GM23338 (cell line): ENCODE measurements at regions not wholly inside any gene's neighbourhood (a gene's known extent, or its start where the extent isn't known, plus 50 kb on each side); places are given as distances from the start of the nearest gene placed in this dataset.

Source experiments
- ATAC-seq: fragments of 200-7000 bp; cut with Tn5 transposase; 3 replicates; pipeline ENCODE4 v1.9.1; 2020
- DNase-seq: peaks from one replicate; pipeline ENCODE4 v3.0.0-alpha.2; 2015; ENCODE audit warnings: low spot score
- H2AFZ ChIP-seq: fragments of 200-600 bp; sonication (generic); 2 replicates; pipeline ENCODE4 v1.8.0; 2016; ENCODE audit warnings: antibody characterized with exemption, mild to moderate bottlenecking, moderate library complexity
- H3F3A ChIP-seq: fragments of 200-600 bp; sonication (generic); replicated peaks from 2 replicates; pipeline ENCODE4 v1.8.0; 2017; ENCODE audit warnings: antibody characterized with exemption, mixed run types, low read depth
- H3K27ac ChIP-seq: fragments of 200-600 bp; sonication (generic); 2 replicates; pipeline ENCODE4 v1.6.1; 2016; ENCODE audit warnings: low read depth
- H3K27me3 ChIP-seq: fragments of 200-600 bp; sonication (generic); 2 replicates; pipeline ENCODE4 v1.8.0; 2016; ENCODE audit warnings: mild to moderate bottlenecking, mixed run types, moderate library complexity; ENCODE audit not compliant: insufficient read depth
- H3K36me3 ChIP-seq: fragments of 200-600 bp; sonication (generic); 2 replicates; pipeline ENCODE4 v1.8.0; 2016; ENCODE audit warnings: mild to moderate bottlenecking; ENCODE audit not compliant: insufficient read depth
- H3K4me1 ChIP-seq: fragments of 200-600 bp; sonication (generic); 2 replicates; pipeline ENCODE4 v1.8.0; 2016; ENCODE audit warnings: mild to moderate bottlenecking, moderate library complexity; ENCODE audit not compliant: insufficient read depth
- H3K4me2 ChIP-seq: fragments of 200-600 bp; sonication (generic); 2 replicates; pipeline ENCODE4 v1.7.1; 2017; ENCODE audit warnings: mixed run types
- H3K4me3 ChIP-seq: fragments of 200-600 bp; sonication (generic); 2 replicates; pipeline ENCODE4 v1.6.1; 2016; ENCODE audit warnings: mixed run types
- H3K79me2 ChIP-seq: fragments of 200-600 bp; sonication (generic); replicated peaks from 2 replicates; pipeline ENCODE4 v1.8.0; 2017; ENCODE audit warnings: mild to moderate bottlenecking; ENCODE audit not compliant: insufficient read depth
- H3K9me2 ChIP-seq: fragments of 200-600 bp; sonication (generic); 2 replicates; pipeline ENCODE4 v1.8.0; 2017; ENCODE audit not compliant: insufficient read depth
- H4K20me1 ChIP-seq: fragments of 200-600 bp; sonication (generic); replicated peaks from 2 replicates; pipeline ENCODE4 v1.8.0; 2017; ENCODE audit warnings: mild to moderate bottlenecking; ENCODE audit not compliant: insufficient read depth
- H3K27ac Mint-ChIP-seq: 2 replicates; pipeline ENCODE4 v1.8.0; 2020; ENCODE audit warnings: inconsistent platforms, mild to moderate bottlenecking, moderate library complexity, mixed read lengths
- H3K27me3 Mint-ChIP-seq: 3 replicates; pipeline ENCODE4 v1.8.0; 2022; ENCODE audit warnings: low read depth, mild to moderate bottlenecking, moderate library complexity, mixed read lengths, inconsistent platforms; ENCODE audit not compliant: insufficient read depth, poor library complexity
- H3K36me3 Mint-ChIP-seq: 3 replicates; pipeline ENCODE4 v1.8.0; 2021; ENCODE audit warnings: low read depth, mild to moderate bottlenecking, inconsistent platforms, moderate library complexity, mixed read lengths
- H3K4me1 Mint-ChIP-seq: 3 replicates; pipeline ENCODE4 v1.8.0; 2020; ENCODE audit warnings: mild to moderate bottlenecking, inconsistent platforms, mixed read lengths
- H3K4me3 Mint-ChIP-seq: 3 replicates; pipeline ENCODE4 v1.8.0; 2021; ENCODE audit warnings: moderate library complexity, mild to moderate bottlenecking, inconsistent platforms, mixed read lengths
- H3K9me3 Mint-ChIP-seq: 3 replicates; pipeline ENCODE4 v1.8.0; 2020; ENCODE audit warnings: moderate library complexity, mild to moderate bottlenecking, inconsistent platforms, mixed read lengths
- EZH2 ChIP-seq: fragments of 200-600 bp; sonication (generic); IDR thresholded peaks from one replicate; pipeline ENCODE4 v1.8.0; 2017; ENCODE audit warnings: antibody characterized with exemption, mild to moderate bottlenecking, low read depth; ENCODE audit not compliant: unreplicated experiment
- EZH2phosphoT487 ChIP-seq: fragments of 200-600 bp; sonication (generic); IDR thresholded peaks from one replicate; pipeline ENCODE4 v1.8.1; 2018; ENCODE audit warnings: antibody characterized with exemption; ENCODE audit not compliant: unreplicated experiment
- JUNB ChIP-seq: IDR thresholded peaks from one replicate; pipeline ENCODE4 v1.6.1; 2016; ENCODE audit warnings: antibody characterized with exemption; ENCODE audit not compliant: unreplicated experiment
- NANOG ChIP-seq: IDR thresholded peaks from 2 replicates; pipeline ENCODE4 v1.6.1; 2016; ENCODE audit warnings: antibody characterized with exemption, borderline replicate concordance
- REST ChIP-seq: IDR thresholded peaks from one replicate; pipeline ENCODE4 v1.6.1; 2018; ENCODE audit warnings: antibody characterized with exemption; ENCODE audit not compliant: unreplicated experiment
- STAT1 ChIP-seq: IDR thresholded peaks from one replicate; pipeline ENCODE4 v1.6.1; 2016; ENCODE audit warnings: antibody characterized with exemption; ENCODE audit not compliant: unreplicated experiment
- TF ChIP-seq, protein P1 (sequence below), 2 experiments: fragments of 200-600 bp in 1 of 2; sonication (generic) in 1 of 2; conservative IDR thresholded peaks; 2 replicates each; pipeline versions ENCODE4 v1.5.1 to v1.6.1; 2016 to 2017; ENCODE audit warnings: antibody characterized with exemption in 2 of 2, low read depth in 2 of 2, mild to moderate bottlenecking in 2 of 2, moderate library complexity in 1 of 2
- TF ChIP-seq, protein P2 (sequence below): fragments of 250-450 bp; sonication (Bioruptor Pico); IDR thresholded peaks from 2 replicates; pipeline ENCODE4 v1.5.0; 2020; ENCODE audit warnings: mild to moderate bottlenecking, moderate library complexity

GRCh38 chr6:163768905-163769304 is 354.4 kb downstream of the QKI start (continued):
- no peak for TF ChIP-seq REST

GRCh38 chr6:163766936-163767335 is 352.4 kb downstream of the QKI start:
- Histone ChIP-seq H3K36me3 (no peaks in the 10 kb centered on the region), H3K9me2 (peaks cover 4% of the 10 kb centered on the region; the same call in 1 of the 2 replicates), H4K20me1 (no peaks in the 10 kb centered on the region), H3K4me1 (peaks cover 7% of the 10 kb centered on the region), H2AFZ (no peak overlapping the region), H3K79me2 (no peaks in the 10 kb centered on the region), H3K27ac (no peak overlapping the region), H3K27me3 (no peaks in the 10 kb centered on the region), H3F3A (no peaks in the 10 kb centered on the region), H3K4me2 (no peak overlapping the region), H3K4me3 (no peak overlapping the region)
- Mint-ChIP-seq H3K4me1 (peaks cover 10% of the 10 kb centered on the region), H3K27me3 (peaks cover 1% of the 10 kb centered on the region), H3K4me3 (no peak overlapping the region), H3K36me3 (no peaks in the 10 kb centered on the region), H3K9me3 (no peaks in the 10 kb centered on the region), H3K27ac (no peak overlapping the region)
- TF ChIP-seq EZH2 (no peak), NANOG (no peak), STAT1 (no peak), JUNB (no peak)
- TF ChIP-seq, protein P1, sequence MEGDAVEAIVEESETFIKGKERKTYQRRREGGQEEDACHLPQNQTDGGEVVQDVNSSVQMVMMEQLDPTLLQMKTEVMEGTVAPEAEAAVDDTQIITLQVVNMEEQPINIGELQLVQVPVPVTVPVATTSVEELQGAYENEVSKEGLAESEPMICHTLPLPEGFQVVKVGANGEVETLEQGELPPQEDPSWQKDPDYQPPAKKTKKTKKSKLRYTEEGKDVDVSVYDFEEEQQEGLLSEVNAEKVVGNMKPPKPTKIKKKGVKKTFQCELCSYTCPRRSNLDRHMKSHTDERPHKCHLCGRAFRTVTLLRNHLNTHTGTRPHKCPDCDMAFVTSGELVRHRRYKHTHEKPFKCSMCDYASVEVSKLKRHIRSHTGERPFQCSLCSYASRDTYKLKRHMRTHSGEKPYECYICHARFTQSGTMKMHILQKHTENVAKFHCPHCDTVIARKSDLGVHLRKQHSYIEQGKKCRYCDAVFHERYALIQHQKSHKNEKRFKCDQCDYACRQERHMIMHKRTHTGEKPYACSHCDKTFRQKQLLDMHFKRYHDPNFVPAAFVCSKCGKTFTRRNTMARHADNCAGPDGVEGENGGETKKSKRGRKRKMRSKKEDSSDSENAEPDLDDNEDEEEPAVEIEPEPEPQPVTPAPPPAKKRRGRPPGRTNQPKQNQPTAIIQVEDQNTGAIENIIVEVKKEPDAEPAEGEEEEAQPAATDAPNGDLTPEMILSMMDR (conservative IDR thresholded peaks at IDR 0.05; ENCODE audit: low read depth in 2 of 2), result no peak
- ATAC-seq (no peak), DNase-seq (no peak)

DNA sequence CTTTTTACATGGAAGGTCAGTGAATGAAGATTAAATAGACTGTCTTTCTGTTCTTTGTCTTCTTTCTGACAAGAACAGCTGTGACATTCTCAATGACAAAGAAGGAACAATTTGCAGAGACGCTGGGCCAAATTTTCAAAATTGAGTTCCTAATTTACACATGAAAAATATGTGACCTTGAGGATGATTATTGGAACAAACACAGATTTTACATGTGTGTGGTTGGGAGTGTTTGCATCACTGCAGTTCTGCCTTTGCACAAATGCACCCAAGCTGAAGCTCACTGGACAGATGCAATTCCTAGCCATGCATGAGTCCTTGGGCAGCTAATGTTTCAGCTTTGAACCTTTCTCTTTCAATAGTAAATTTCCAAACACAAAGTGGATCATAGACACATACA is 350.8 kb downstream of the QKI start:
- no peaks in the 10 kb centered on the region for H3K36me3 ChIP-seq
- no peak for DNase-seq
- H3K79me2 ChIP-seq, result no peaks in the 10 kb centered on the region
- Mint-ChIP-seq H3K36me3 (no peaks in the 10 kb centered on the region), H3K4me1 (peaks cover 10% of the 10 kb centered on the region), H3K27ac (no peak overlapping the region), H3K27me3 (peaks cover 3% of the 10 kb centered on the region), H3K4me3 (no peak overlapping the region), H3K9me3 (no peaks in the 10 kb centered on the region)
- H3K9me2 ChIP-seq, result peaks cover 4% of the 10 kb centered on the region; the same call in 1 of the 2 replicates
- H3K4me3 ChIP-seq, result no peak overlapping the region
- no peaks in the 10 kb centered on the region for H3F3A ChIP-seq
- no peak overlapping the region for H3K27ac ChIP-seq
- peak overlapping the region; percentile 83; the same call in 1 of the 2 replicates for H2AFZ ChIP-seq
- peaks cover 7% of the 10 kb centered on the region for H3K4me1 ChIP-seq
- ATAC-seq, result no peak
- H3K27me3 ChIP-seq, result no peaks in the 10 kb centered on the region
- no peaks in the 10 kb centered on the region for H4K20me1 ChIP-seq
- no peak overlapping the region for H3K4me2 ChIP-seq
- no peak for TF ChIP-seq EZH2phosphoT487
- TF ChIP-seq, protein P2, sequence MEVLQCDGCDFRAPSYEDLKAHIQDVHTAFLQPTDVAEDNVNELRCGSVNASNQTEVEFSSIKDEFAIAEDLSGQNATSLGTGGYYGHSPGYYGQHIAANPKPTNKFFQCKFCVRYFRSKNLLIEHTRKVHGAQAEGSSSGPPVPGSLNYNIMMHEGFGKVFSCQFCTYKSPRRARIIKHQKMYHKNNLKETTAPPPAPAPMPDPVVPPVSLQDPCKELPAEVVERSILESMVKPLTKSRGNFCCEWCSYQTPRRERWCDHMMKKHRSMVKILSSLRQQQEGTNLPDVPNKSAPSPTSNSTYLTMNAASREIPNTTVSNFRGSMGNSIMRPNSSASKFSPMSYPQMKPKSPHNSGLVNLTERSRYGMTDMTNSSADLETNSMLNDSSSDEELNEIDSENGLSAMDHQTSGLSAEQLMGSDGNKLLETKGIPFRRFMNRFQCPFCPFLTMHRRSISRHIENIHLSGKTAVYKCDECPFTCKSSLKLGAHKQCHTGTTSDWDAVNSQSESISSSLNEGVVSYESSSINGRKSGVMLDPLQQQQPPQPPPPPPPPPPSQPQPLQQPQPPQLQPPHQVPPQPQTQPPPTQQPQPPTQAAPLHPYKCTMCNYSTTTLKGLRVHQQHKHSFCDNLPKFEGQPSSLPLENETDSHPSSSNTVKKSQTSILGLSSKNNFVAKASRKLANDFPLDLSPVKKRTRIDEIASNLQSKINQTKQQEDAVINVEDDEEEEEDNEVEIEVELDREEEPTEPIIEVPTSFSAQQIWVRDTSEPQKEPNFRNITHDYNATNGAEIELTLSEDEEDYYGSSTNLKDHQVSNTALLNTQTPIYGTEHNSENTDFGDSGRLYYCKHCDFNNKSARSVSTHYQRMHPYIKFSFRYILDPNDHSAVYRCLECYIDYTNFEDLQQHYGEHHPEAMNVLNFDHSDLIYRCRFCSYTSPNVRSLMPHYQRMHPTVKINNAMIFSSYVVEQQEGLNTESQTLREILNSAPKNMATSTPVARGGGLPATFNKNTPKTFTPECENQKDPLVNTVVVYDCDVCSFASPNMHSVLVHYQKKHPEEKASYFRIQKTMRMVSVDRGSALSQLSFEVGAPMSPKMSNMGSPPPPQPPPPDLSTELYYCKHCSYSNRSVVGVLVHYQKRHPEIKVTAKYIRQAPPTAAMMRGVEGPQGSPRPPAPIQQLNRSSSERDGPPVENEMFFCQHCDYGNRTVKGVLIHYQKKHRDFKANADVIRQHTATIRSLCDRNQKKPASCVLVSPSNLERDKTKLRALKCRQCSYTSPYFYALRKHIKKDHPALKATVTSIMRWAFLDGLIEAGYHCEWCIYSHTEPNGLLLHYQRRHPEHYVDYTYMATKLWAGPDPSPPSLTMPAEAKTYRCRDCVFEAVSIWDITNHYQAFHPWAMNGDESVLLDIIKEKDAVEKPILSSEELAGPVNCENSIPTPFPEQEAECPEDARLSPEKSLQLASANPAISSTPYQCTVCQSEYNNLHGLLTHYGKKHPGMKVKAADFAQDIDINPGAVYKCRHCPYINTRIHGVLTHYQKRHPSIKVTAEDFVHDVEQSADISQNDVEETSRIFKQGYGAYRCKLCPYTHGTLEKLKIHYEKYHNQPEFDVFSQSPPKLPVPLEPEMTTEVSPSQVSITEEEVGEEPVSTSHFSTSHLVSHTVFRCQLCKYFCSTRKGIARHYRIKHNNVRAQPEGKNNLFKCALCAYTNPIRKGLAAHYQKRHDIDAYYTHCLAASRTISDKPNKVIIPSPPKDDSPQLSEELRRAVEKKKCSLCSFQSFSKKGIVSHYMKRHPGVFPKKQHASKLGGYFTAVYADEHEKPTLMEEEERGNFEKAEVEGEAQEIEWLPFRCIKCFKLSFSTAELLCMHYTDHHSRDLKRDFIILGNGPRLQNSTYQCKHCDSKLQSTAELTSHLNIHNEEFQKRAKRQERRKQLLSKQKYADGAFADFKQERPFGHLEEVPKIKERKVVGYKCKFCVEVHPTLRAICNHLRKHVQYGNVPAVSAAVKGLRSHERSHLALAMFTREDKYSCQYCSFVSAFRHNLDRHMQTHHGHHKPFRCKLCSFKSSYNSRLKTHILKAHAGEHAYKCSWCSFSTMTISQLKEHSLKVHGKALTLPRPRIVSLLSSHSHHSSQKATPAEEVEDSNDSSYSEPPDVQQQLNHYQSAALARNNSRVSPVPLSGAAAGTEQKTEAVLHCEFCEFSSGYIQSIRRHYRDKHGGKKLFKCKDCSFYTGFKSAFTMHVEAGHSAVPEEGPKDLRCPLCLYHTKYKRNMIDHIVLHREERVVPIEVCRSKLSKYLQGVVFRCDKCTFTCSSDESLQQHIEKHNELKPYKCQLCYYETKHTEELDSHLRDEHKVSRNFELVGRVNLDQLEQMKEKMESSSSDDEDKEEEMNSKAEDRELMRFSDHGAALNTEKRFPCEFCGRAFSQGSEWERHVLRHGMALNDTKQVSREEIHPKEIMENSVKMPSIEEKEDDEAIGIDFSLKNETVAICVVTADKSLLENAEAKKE (CRISPR knock-in tag), result no peak
